Colonic mucosa (tissue), 4 donors: ENCODE measurements at regions not wholly inside any gene's neighbourhood (a gene's known extent, or its start where the extent isn't known, plus 50 kb on each side); places are given as distances from the start of the nearest gene placed in this dataset.
"Not testable (repeated sequence)": the region's sequence is repeated elsewhere in the genome, so short reads cannot be mapped to it uniquely, and the experiment has no call there.

Experiments
- DNase-seq: peaks from one replicate; pipeline ENCODE4 v3.0.0-alpha.2; 2020
- H3K27ac ChIP-seq: fragments of 200-600 bp; one replicate; pipeline ENCODE4 v1.8.0; 2021
- H3K27me3 ChIP-seq: fragments of 200-600 bp; one replicate; pipeline ENCODE4 v1.8.0; 2021
- H3K36me3 ChIP-seq: fragments of 200-600 bp; one replicate; pipeline ENCODE4 v1.8.0; 2021
- H3K4me1 ChIP-seq: fragments of 200-600 bp; one replicate; pipeline ENCODE4 v1.8.0; 2021; ENCODE audit warnings: mild to moderate bottlenecking
- H3K4me3 ChIP-seq: fragments of 200-600 bp; one replicate; pipeline ENCODE4 v1.8.0; 2021
- H3K9ac ChIP-seq, 2 donors: one replicate each; pipeline ENCODE4 v1.7.0; 2013; ENCODE audit warnings: control low read depth in 2 of 2, low read depth in 2 of 2, low read length in 2 of 2
- H3K9me3 ChIP-seq: fragments of 200-600 bp; one replicate; pipeline ENCODE4 v1.8.0; 2021
- CTCF ChIP-seq: fragments of 200-600 bp; IDR thresholded peaks from one replicate; pipeline ENCODE4 v1.8.0; 2022; ENCODE audit warnings: antibody characterized with exemption, mild to moderate bottlenecking
- intact Hi-C: fragments of 100-400 bp; cut with DNase I; formaldehyde crosslinking; loops from one replicate; pipeline ENCODE4 v1.14.1; 2022
- donor health status: healthy.
- donor health status: DM: no; HTN: no; CAD: no.
- donor health status: DM: no; HTN: no; CAD: no.

GRCh38 chr10:94239696-94240095 lies 123.0 kb downstream of the NOC3L start:
- intact Hi-C loops, result no loop called here
- Histone ChIP-seq H3K4me1 (no peaks in the 10 kb centered on the region), H3K36me3 (no peaks in the 10 kb centered on the region), H3K9ac (no peak overlapping the region), H3K27me3 (no peaks in the 10 kb centered on the region), H3K4me3 (no peak overlapping the region), H3K9me3 (no peaks in the 10 kb centered on the region), H3K27ac (no peak overlapping the region)
- no peak for DNase-seq
- no peak for TF ChIP-seq CTCF

GRCh38 chr10:94240491-94240890 lies 122.2 kb downstream of the NOC3L start:
- Histone ChIP-seq H3K4me1 (no peaks in the 10 kb centered on the region), H3K36me3 (no peaks in the 10 kb centered on the region), H3K27ac (no peak overlapping the region), H3K9ac (no peak overlapping the region), H3K27me3 (no peaks in the 10 kb centered on the region), H3K4me3 (no peak overlapping the region), H3K9me3 (no peaks in the 10 kb centered on the region)
- intact Hi-C loops, result no loop called here
- DNase-seq, result no peak
- no peak for TF ChIP-seq CTCF

- no peaks in the 10 kb centered on the region for H3K27me3 ChIP-seq
- H3K36me3 ChIP-seq, result no peaks in the 10 kb centered on the region
- no peak overlapping the region for H3K4me3 ChIP-seq
- no peak for DNase-seq
- H3K4me1 ChIP-seq, result no peaks in the 10 kb centered on the region
- no peak for TF ChIP-seq CTCF
- H3K9ac ChIP-seq, result no peak overlapping the region
- no peak overlapping the region for H3K27ac ChIP-seq
- intact Hi-C loops, result no loop called here
- no peaks in the 10 kb centered on the region for H3K9me3 ChIP-seq
Measured at GRCh38 chr10:94240901-94241300, 121.8 kb downstream of the NOC3L start.

GRCh38 chr10:94251098-94251497 lies 111.6 kb downstream of the NOC3L start:
- H3K36me3 ChIP-seq, result peaks cover 5% of the 10 kb centered on the region
- no peaks in the 10 kb centered on the region for H3K4me1 ChIP-seq
- no peak overlapping the region for H3K4me3 ChIP-seq
- intact Hi-C loops, result no loop called here
- H3K9ac ChIP-seq, result no peak overlapping the region
- H3K27ac ChIP-seq, result no peak overlapping the region
- TF ChIP-seq CTCF, result no peak
- H3K9me3 ChIP-seq, result no peaks in the 10 kb centered on the region
- no peaks in the 10 kb centered on the region for H3K27me3 ChIP-seq
- no peak for DNase-seq

GRCh38 chr10:94251568-94251967 lies 111.2 kb downstream of the NOC3L start:
- Histone ChIP-seq H3K27ac (no peak overlapping the region), H3K27me3 (no peaks in the 10 kb centered on the region), H3K9ac (no peak overlapping the region), H3K4me3 (no peak overlapping the region), H3K36me3 (peaks cover 5% of the 10 kb centered on the region), H3K9me3 (no peaks in the 10 kb centered on the region), H3K4me1 (no peaks in the 10 kb centered on the region)
- no peak for DNase-seq
- no peak for TF ChIP-seq CTCF
- intact Hi-C loops, result no loop called here

GRCh38 chr10:94257407-94257806 lies 105.3 kb downstream of the NOC3L start:
- H3K27ac ChIP-seq, H3K27me3 ChIP-seq, H3K4me1 ChIP-seq, H3K9me3 ChIP-seq, H3K36me3 ChIP-seq, DNase-seq, H3K4me3 ChIP-seq, H3K9ac ChIP-seq, intact Hi-C loops: not testable (repeated sequence)
